ENCODE measurements at regions not wholly inside any gene's neighbourhood (a gene's known extent, or its start where the extent isn't known, plus 50 kb on each side); places are given as distances from the start of the nearest gene placed in this dataset.
"Not testable (repeated sequence)": the region's sequence is repeated elsewhere in the genome, so short reads cannot be mapped to it uniquely, and the experiment has no call there.

DNA sequence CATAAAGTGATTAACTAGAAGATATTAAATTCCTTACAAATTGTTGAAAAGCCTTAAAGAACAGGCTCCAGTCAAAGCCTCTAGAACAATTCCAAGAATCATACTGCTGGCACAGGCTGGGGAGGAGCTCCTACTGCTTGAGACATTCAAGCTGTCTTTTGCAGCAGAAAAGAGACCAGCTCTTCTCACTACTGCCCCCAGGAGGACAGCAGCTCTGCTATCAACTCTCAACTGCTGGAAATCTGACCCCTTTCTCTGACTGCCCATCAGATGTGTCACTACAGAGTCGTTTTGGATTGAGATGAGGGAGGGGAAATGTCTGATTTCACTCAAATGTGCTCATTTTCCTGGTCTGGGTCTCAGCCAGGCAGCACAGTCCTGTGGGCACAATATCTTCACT is 421.0 kb downstream of the RPIA start:
- intact Hi-C loops (cut with DNase I), result not testable (repeated sequence)
- 0 to 4% (median 1%) methylated on average over 1 of the region's 1 CpG for WGBS, 4 donors

DNA sequence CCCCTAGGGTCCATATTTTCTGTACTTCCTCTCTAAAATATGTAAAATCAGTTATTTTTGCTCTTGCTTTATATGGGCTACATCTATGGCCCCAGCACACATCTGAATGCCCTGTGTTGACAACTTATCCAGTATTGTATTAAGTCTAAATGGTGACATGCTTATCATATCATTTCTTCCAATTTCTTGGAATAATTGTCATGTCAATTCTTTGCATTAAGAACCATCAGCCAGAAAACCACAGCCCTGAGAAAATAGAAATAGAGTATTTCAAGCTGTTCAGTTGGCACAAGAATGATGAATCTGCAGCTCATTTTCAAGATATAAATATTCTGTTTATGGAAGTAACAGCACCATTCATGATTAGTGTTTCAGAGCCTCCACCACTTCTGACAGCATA is 421.8 kb downstream of the RPIA start:
- H3K27me3 ChIP-seq; H3K36me3 ChIP-seq (replicated peaks in 1 of 2); H3K9me3 ChIP-seq (replicated peaks in 1 of 3); H3K27ac ChIP-seq; H3K4me3 ChIP-seq; intact Hi-C loops (cut with DNase I); H3K4me1 ChIP-seq (replicated peaks in 1 of 2); DNase-seq: not testable (repeated sequence)

More for the DNA sequence above, 421.0 kb downstream of the RPIA start:
- not testable (repeated sequence) for H3K4me1 ChIP-seq (replicated peaks in 1 of 2); H3K27me3 ChIP-seq; H3K4me3 ChIP-seq; H3K27ac ChIP-seq; H3K9me3 ChIP-seq (replicated peaks in 1 of 3); DNase-seq; H3K36me3 ChIP-seq (replicated peaks in 1 of 2)
- TF ChIP-seq, protein P1, sequence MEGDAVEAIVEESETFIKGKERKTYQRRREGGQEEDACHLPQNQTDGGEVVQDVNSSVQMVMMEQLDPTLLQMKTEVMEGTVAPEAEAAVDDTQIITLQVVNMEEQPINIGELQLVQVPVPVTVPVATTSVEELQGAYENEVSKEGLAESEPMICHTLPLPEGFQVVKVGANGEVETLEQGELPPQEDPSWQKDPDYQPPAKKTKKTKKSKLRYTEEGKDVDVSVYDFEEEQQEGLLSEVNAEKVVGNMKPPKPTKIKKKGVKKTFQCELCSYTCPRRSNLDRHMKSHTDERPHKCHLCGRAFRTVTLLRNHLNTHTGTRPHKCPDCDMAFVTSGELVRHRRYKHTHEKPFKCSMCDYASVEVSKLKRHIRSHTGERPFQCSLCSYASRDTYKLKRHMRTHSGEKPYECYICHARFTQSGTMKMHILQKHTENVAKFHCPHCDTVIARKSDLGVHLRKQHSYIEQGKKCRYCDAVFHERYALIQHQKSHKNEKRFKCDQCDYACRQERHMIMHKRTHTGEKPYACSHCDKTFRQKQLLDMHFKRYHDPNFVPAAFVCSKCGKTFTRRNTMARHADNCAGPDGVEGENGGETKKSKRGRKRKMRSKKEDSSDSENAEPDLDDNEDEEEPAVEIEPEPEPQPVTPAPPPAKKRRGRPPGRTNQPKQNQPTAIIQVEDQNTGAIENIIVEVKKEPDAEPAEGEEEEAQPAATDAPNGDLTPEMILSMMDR (IDR thresholded peaks at IDR 0.05), result peak in 1 of 6 experiments; percentile 14

DNA sequence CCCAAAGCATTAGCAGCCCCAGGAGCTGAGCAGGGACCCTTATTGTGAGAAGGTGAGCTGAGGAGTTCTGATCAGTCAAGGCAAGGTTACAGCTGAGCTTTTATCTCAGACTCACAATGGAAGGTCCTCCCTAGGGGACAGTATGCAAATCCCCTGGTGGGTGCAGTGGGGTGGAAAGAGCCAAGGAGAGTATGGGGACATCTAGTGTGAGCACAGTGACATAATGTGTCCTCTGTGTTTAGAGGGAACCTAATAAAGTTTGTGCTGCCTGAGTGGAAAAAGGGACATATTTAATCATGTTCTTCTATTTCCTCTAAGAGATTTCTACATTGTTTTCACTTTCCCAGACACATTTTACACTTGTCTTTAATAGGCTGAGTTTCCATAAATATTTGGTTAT is 438.0 kb downstream of the RPIA start:
- H3K4me1 ChIP-seq (replicated peaks in 1 of 2); H3K36me3 ChIP-seq (replicated peaks in 1 of 2); H3K27me3 ChIP-seq; H3K27ac ChIP-seq; intact Hi-C loops (cut with DNase I); DNase-seq; H3K4me3 ChIP-seq; H3K9me3 ChIP-seq (replicated peaks in 1 of 3): not testable (repeated sequence)

DNA sequence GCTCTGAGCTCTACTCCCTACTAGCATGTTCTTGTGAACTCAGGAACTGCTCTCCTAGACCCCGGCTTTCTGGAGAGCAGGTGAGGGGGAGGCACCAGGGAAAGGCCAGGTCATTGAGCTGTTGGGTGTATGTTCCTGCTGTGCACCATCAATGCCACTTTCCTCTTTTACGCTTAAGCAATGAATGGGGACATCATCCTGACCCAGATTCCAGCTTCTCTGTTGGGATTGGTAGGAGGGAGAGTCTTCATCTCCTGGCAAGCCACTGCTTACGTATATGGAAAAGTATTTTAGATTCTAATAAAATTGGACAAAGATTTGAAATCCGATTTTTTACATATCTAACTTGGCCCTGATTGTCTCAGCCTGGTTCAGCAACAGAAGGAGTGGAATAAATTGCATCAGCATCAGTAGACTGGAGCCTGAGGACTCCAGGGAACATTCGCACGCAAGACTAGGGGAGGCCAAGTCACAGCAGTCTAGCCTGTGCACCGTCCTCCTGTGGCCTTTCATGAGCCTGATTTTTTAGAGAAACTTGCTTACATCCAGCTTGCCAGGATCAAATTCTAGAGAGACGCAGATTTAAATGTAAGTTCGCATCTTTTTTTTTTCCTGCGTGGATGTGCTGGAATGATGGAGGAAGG is 439.3 kb downstream of the RPIA start:
- H3K27me3 ChIP-seq; DNase-seq; intact Hi-C loops (cut with DNase I); H3K4me1 ChIP-seq (replicated peaks in 1 of 2); H3K36me3 ChIP-seq (replicated peaks in 1 of 2); H3K9me3 ChIP-seq (replicated peaks in 1 of 3); H3K4me3 ChIP-seq; H3K27ac ChIP-seq: not testable (repeated sequence)
- 76 to 81% (median 80%) methylated on average over 10 of the region's 10 CpGs for WGBS, 4 donors

DNA sequence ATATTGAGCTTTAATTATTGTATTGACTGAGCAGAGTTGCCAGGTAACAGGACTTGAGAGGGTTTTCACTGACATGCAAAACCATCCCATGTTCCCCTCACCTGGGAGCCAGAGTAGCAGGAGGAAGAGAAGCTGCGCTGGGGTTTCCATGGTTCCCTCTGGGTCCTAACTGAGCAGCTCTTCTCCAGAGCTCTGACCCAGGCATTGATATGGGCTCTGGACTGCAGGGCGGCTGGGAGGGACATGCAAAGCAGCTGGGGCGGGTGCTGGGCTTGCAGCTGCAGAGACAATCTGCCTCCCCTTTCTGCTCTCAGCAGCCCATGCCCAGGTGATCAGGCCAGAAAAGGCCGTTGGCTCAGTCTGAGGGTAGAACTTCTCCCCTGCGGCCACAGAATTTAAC is 451.5 kb downstream of the RPIA start:
- intact Hi-C loops (cut with DNase I); H3K36me3 ChIP-seq (replicated peaks in 1 of 2); H3K27ac ChIP-seq; H3K4me3 ChIP-seq; H3K9me3 ChIP-seq (replicated peaks in 1 of 3); DNase-seq; H3K4me1 ChIP-seq (replicated peaks in 1 of 2); H3K27me3 ChIP-seq: not testable (repeated sequence)
- WGBS, 4 donors, result 30 to 42% (median 39%) methylated on average over 4 to 5 of the region's 5 CpGs; no CpG with 5 or more reads in 1 of the 4 donors

DNA sequence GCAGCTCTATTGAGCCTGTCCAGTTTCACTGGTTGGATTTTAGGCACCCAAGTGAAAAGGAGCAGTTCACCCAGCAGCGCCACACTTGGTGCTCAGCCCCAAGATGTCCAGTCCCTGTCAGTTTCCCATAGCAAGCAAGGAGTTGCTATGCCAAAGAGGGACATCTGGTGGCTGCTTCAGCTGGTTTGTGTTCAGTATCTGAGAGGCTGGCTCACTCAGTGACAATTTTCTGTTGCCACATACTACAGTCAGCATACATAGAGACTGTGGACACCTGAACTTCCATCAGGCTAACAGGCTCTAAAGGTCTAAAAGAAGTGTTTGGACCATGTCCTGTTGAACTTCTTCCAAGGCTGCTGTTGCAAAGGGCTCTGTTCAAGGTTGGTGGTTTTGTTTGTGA is 453.9 kb downstream of the RPIA start:
- H3K36me3 ChIP-seq (replicated peaks in 1 of 2); H3K4me1 ChIP-seq (replicated peaks in 1 of 2); H3K27ac ChIP-seq; H3K27me3 ChIP-seq; intact Hi-C loops (cut with DNase I); DNase-seq; H3K9me3 ChIP-seq (replicated peaks in 1 of 3); H3K4me3 ChIP-seq: not testable (repeated sequence)
- WGBS, 4 donors, result 73 to 93% (median 82%) methylated on average over 1 of the region's 1 CpG

DNA sequence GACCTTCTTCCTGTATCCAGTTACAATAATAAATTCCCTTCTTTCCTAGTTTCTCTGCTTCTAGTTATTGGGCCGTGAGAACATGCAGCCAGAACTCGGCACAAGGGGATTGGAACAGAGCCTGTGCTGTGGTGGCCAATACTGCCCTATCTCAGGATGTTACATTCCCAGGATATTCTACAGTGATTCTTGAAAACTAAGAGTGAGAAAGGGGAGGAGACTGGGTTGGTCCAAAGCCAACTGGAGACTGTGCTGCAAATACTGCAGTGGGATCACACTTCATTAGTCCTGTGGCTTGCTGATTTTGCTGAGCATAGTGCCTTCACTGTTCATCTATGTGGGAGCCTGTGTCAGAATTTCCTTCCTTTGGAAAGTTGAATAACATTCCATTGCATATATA is 456.8 kb downstream of the RPIA start:
- DNase-seq; H3K27me3 ChIP-seq; H3K27ac ChIP-seq; intact Hi-C loops (cut with DNase I); H3K4me3 ChIP-seq; H3K9me3 ChIP-seq (replicated peaks in 1 of 3); H3K4me1 ChIP-seq (replicated peaks in 1 of 2); H3K36me3 ChIP-seq (replicated peaks in 1 of 2): not testable (repeated sequence)
- WGBS, 4 donors, result 24 to 47% (median 42%) methylated on average over 2 of the region's 2 CpGs

DNA sequence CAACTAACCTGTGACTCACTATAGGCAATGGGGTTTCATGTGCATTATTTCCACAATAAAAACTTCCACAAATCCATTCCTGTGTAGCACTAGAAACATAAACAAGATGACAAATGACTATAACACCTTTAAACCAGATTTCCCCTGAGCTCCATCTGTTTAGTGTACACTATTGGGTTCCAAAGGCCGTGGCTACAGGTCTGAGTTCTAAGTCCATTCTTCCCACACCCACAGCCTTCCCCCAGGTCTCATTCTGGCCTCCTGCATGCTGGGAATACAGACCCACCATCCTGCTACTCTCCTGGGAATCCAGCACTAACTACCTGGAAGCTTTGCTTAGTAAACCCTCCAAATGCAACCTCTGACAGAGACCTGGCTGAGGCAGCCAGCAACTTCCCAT is 460.2 kb downstream of the RPIA start:
- H3K36me3 ChIP-seq (replicated peaks in 1 of 2); intact Hi-C loops (cut with DNase I); H3K27ac ChIP-seq; H3K27me3 ChIP-seq; DNase-seq; H3K9me3 ChIP-seq (replicated peaks in 1 of 3); H3K4me1 ChIP-seq (replicated peaks in 1 of 2); H3K4me3 ChIP-seq: not testable (repeated sequence)
- WGBS, 4 donors, result 63 to 83% methylated on average over 1 of the region's 1 CpG; no CpG with 5 or more reads in 2 of the 4 donors

DNA sequence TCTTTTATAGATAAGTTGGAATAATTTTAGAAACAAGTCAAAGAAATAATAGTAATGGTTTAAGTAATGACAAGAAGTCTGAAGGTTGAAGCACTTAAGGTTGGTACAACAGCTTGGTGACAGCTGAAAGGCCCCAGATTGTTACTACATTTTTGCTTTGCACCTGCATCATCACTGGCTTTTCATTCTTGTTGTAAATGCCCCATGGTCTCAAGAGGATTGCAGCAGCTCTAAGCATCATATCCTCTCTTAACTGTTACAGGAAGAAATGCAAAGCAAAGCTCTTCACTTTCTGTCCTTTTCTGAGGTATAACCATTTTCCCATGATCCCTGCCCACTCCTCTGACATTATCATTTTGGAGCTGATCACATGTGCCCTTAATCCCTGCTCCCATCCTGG is 461.0 kb downstream of the RPIA start:
- H3K27ac ChIP-seq; H3K4me1 ChIP-seq (replicated peaks in 1 of 2); H3K4me3 ChIP-seq; H3K27me3 ChIP-seq; H3K36me3 ChIP-seq (replicated peaks in 1 of 2); intact Hi-C loops (cut with DNase I); H3K9me3 ChIP-seq (replicated peaks in 1 of 3); DNase-seq: not testable (repeated sequence)

DNA sequence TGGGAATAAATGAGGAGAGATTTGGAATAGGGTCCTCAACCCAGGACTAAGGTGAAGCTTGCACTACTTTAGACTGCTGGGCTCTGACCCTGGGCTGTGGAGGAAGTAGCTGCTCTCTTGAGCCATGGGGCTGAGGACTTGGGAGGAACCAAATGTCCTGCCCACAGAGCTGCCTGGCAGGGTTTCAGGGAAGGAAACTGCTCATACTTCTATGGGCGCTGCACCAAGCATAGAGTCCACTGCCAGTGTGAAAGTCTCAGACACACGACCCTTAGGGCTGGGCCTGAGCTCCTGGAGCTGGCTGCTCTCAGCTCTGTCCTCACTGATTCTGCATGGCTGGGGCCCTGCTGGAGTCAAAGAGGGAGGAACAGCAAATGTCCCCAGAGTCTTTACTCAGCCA is 461.7 kb downstream of the RPIA start:
- intact Hi-C loops (cut with DNase I); H3K27ac ChIP-seq; H3K4me3 ChIP-seq; H3K4me1 ChIP-seq (replicated peaks in 1 of 2); H3K27me3 ChIP-seq; H3K9me3 ChIP-seq (replicated peaks in 1 of 3); H3K36me3 ChIP-seq (replicated peaks in 1 of 2): not testable (repeated sequence)
- WGBS, 4 donors, result 20 to 56% (median 32%) methylated on average over 1 to 2 of the region's 2 CpGs
- peak in 2 of 7 donors; percentile 3 to 15 for DNase-seq
